ENCODE measurements at regions not wholly inside any gene's neighbourhood (a gene's known extent, or its start where the extent isn't known, plus 50 kb on each side); places are given as distances from the start of the nearest gene placed in this dataset.

GRCh38 chr6:77363702-77364101 lies 99.6 kb downstream of the HTR1B start:
- H3K9ac ChIP-seq (ENCODE audit: insufficient read depth, low read depth, low read length): no peak overlapping the region
- FAIRE-seq: no peak
- no peaks in the 10 kb centered on the region for H3K4me1 ChIP-seq (ENCODE audit: insufficient read depth, low read length)
- no peak overlapping the region for H2AFZ ChIP-seq (ENCODE audit: low read length)
- H3K4me3 ChIP-seq (replicated peaks in 1 of 3; ENCODE audit: insufficient read depth in 1 of 3, low read depth in 2 of 3, low read length in 3 of 3): no peak overlapping the region
- WGBS (ENCODE audit: low lambda C conversion rate): 0% methylated on average over 1 of the region's 1 CpG
- intact Hi-C loops (cut with micrococcal nuclease; ENCODE audit: unreplicated experiment) (no loop called here), in situ Hi-C loops (cut with HindIII; ENCODE audit: extremely low pct_ligation_motif_present, low pct_unique_long_range_greater_than_20kb) (no loop called here)
- no peak for TF ChIP-seq SAFB2 (CRISPR knock-in tag; IDR thresholded peaks at IDR 0.05; ENCODE audit: borderline replicate concordance, low read depth)
- no peak for TF ChIP-seq MLLT10 (CRISPR knock-in tag; IDR thresholded peaks at IDR 0.05)
- no peak for TF ChIP-seq ADNP (CRISPR knock-in tag; IDR thresholded peaks at IDR 0.05)
- TF ChIP-seq TAF15 (IDR thresholded peaks at IDR 0.05; ENCODE audit: low read depth, low read length, poor library complexity, severe bottlenecking): no peak
- no peak for TF ChIP-seq ZNF687 (CRISPR knock-in tag; IDR thresholded peaks at IDR 0.05)
- no peak for TF ChIP-seq ZNF713 (CRISPR knock-in tag; IDR thresholded peaks at IDR 0.05)
- no peak for TF ChIP-seq RXRA (CRISPR knock-in tag; IDR thresholded peaks at IDR 0.05)
- TF ChIP-seq HMGA1 (CRISPR knock-in tag; conservative IDR thresholded peaks at IDR 0.05): no peak
- TF ChIP-seq FOXP1 (IDR thresholded peaks at IDR 0.05): no peak
- no peak for TF ChIP-seq FOXP1 (CRISPR knock-in tag; IDR thresholded peaks at IDR 0.05)
- no peak for TF ChIP-seq SMYD3 (CRISPR knock-in tag; IDR thresholded peaks at IDR 0.05)
- TF ChIP-seq ZKSCAN5 (CRISPR knock-in tag; IDR thresholded peaks at IDR 0.05): no peak
- no peak for TF ChIP-seq ZNF503 (CRISPR knock-in tag; IDR thresholded peaks at IDR 0.05)
- no peak for TF ChIP-seq ZBTB49 (CRISPR knock-in tag; IDR thresholded peaks at IDR 0.05; ENCODE audit: borderline replicate concordance)
- no peak for TF ChIP-seq ZNF451 (CRISPR knock-in tag; IDR thresholded peaks at IDR 0.05)
- TF ChIP-seq PREB (CRISPR knock-in tag; IDR thresholded peaks at IDR 0.05): no peak
- TF ChIP-seq RFXAP (CRISPR knock-in tag; IDR thresholded peaks at IDR 0.05; ENCODE audit: borderline replicate concordance): no peak
- TF ChIP-seq NR2F2 (IDR thresholded peaks at IDR 0.05; ENCODE audit: borderline replicate concordance, low read depth): no peak
- ATAC-seq: no peak
- CTCF ChIA-PET (ENCODE audit: low intra/inter-chr PET ratio, low total read pairs): no interaction called here
- no peaks in the 10 kb centered on the region for H3K79me2 ChIP-seq (ENCODE audit: insufficient read depth, low read length)
- no peaks in the 10 kb centered on the region for H4K20me1 ChIP-seq (ENCODE audit: insufficient read depth, low read length)
- H3K27ac ChIP-seq (ENCODE audit: extremely low read length, insufficient read depth, low read length): no peak overlapping the region
- no TSS peak for BruUV-seq (replicated peaks)
- no peak for DNase-seq (ENCODE audit: low spot score)
- no peaks in the 10 kb centered on the region for H3K36me3 ChIP-seq (replicated peaks in 1 of 2; ENCODE audit: control insufficient read depth in 1 of 2, insufficient read depth in 2 of 2, low read length in 2 of 2)
- H3K27me3 ChIP-seq (ENCODE audit: control insufficient read depth in 1 of 2, insufficient read depth in 2 of 2, low read length in 2 of 2): no peaks in the 10 kb centered on the region
- H3K9me3 ChIP-seq (ENCODE audit: low read length): peaks cover 16% of the 10 kb centered on the region
- POLR2A ChIA-PET: no interaction called here
- H3K4me2 ChIP-seq (ENCODE audit: low read depth, low read length): no peak overlapping the region

Data from HepG2 (cell line).